Stomach (tissue), 4 donors: ENCODE measurements at regions not wholly inside any gene's neighbourhood (a gene's known extent, or its start where the extent isn't known, plus 50 kb on each side); places are given as distances from the start of the nearest gene placed in this dataset.
"Not testable (repeated sequence)": the region's sequence is repeated elsewhere in the genome, so short reads cannot be mapped to it uniquely, and the experiment has no call there.

Source experiments
- POLR2A ChIP-seq, 4 donors: fragments of 450-650 bp; IDR thresholded peaks; one replicate each; pipeline ENCODE4 v1.6.1; 2016; ENCODE audit warnings: antibody characterized with exemption in 4 of 4, control low read depth in 2 of 4, mild to moderate bottlenecking in 1 of 4, moderate library complexity in 1 of 4
- TF ChIP-seq, protein P1 (sequence below), 7 experiments: fragments of 450-650 bp in 4 of 7; fragments of 200-600 bp in 3 of 7; sonication (generic) in 3 of 7; IDR thresholded peaks; one replicate each; pipeline ENCODE4 v1.5.1; 2016 to 2019; ENCODE audit warnings: antibody characterized with exemption in 7 of 7, control low read depth in 2 of 7, mild to moderate bottlenecking in 1 of 7

DNA sequence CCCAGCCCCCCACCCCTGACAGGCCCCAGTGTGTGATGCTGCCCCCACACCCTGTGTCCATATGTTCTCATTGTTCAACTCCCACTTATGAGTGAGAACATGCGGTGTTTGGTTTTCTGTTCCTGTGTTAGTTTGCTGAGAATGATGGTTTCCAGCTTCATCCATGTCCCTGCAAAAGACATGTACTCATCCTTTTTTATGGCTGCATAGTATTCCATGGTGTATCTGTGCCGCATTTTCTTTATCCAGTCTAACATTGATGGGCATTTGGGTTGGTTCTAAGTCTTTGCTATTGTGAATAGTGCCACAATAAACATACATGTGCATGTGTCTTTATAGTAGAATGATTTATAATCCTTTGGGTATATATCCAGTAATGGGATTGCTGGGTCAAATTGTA lies 122.1 kb upstream of the TAF11L2 start:
- TF ChIP-seq, protein P1, sequence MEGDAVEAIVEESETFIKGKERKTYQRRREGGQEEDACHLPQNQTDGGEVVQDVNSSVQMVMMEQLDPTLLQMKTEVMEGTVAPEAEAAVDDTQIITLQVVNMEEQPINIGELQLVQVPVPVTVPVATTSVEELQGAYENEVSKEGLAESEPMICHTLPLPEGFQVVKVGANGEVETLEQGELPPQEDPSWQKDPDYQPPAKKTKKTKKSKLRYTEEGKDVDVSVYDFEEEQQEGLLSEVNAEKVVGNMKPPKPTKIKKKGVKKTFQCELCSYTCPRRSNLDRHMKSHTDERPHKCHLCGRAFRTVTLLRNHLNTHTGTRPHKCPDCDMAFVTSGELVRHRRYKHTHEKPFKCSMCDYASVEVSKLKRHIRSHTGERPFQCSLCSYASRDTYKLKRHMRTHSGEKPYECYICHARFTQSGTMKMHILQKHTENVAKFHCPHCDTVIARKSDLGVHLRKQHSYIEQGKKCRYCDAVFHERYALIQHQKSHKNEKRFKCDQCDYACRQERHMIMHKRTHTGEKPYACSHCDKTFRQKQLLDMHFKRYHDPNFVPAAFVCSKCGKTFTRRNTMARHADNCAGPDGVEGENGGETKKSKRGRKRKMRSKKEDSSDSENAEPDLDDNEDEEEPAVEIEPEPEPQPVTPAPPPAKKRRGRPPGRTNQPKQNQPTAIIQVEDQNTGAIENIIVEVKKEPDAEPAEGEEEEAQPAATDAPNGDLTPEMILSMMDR (IDR thresholded peaks at IDR 0.05) = not testable (repeated sequence)
- TF ChIP-seq POLR2A (IDR thresholded peaks at IDR 0.05) = not testable (repeated sequence)
